ENCODE measurements at regions not wholly inside any gene's neighbourhood (a gene's known extent, or its start where the extent isn't known, plus 50 kb on each side); places are given as distances from the start of the nearest gene placed in this dataset.

DNA sequence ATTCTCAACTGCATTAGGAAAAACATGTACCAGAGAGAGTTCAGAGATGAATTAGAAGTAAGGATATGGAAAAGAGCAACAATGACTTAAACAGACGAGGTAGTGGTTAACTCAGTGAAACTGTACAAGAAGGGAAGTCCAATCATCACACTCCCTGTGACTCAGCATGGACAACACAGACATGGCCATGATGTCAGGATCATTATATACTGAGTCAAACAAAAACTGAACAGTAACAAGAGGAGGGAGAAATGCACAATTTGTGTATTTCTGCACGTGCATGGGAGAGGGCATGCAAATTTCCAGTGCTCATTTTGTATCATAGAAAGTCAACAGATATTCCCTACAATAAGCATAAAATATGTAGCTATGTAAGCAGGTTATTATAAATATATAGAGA is 1037.8 kb downstream of the BCL11B start:
- DNase-seq (ENCODE audit: low spot score) = no peak

- no peak for DNase-seq (ENCODE audit: low spot score)
Observed at GRCh38 chr14:98236314-98236713, 1035.7 kb downstream of the BCL11B start.

GRCh38 chr14:98237939-98238338 is 1034.1 kb downstream of the BCL11B start:
- no peak for DNase-seq (ENCODE audit: low spot score)

DNA sequence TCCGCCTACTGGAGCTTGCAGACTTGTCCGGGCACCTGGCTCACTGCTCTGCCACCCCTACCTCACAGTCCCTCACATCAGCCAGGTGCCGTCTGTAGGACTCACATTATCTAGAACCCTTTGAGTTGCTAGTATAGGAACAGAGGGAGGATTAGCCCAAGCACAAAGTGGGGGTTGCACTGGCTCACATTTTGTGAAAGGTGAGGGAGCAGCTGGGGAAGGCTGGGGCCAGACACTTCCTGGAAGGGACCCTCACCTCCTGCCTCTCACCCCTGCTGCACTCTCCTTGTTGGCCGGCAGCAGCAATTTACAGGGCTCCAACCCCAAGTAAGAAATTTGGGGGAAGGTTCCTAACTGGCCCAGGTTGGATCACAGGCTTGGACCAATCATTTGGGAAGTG is 1031.6 kb downstream of the BCL11B start:
- no peak for DNase-seq (ENCODE audit: low spot score)

DNA sequence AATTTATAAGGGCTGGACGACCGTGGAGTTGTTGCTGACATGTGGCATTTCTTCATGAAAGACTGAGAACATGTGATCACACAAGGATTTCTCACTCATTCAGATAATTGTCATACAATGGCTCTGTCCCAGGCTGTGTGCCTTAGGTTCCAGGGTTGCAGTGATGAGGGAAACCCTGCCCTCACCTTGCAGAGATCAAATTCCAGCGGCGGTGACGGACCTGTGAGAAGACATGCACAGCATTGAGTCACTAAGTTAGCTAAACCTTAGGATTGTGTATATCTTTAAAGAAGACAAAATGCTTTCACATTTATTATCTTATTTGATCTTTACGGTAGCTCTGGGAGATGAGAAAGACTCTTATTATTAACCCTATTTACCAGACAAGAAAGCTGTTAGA is 1029.1 kb downstream of the BCL11B start:
- DNase-seq (ENCODE audit: low spot score) = no peak

DNA sequence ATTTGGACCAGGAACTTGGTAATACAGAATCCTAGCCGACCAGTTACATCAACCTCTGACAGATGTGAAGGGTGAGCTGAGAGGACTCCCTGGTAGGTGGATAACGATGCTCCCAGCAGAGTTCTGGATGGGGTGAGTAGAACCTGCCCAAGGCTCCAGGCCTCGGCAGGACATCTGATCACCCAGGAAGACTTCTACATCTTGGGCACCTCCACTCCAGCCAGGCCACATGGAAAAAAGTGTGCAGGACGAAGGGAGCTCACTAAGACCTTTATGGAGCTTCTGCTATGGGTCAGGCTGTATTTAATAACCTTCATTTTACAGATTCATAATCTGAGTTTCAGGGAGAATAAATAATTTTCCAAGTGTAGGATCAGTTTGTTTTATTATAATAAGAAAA is 1028.7 kb downstream of the BCL11B start:
- no peak for DNase-seq (ENCODE audit: low spot score)

DNA sequence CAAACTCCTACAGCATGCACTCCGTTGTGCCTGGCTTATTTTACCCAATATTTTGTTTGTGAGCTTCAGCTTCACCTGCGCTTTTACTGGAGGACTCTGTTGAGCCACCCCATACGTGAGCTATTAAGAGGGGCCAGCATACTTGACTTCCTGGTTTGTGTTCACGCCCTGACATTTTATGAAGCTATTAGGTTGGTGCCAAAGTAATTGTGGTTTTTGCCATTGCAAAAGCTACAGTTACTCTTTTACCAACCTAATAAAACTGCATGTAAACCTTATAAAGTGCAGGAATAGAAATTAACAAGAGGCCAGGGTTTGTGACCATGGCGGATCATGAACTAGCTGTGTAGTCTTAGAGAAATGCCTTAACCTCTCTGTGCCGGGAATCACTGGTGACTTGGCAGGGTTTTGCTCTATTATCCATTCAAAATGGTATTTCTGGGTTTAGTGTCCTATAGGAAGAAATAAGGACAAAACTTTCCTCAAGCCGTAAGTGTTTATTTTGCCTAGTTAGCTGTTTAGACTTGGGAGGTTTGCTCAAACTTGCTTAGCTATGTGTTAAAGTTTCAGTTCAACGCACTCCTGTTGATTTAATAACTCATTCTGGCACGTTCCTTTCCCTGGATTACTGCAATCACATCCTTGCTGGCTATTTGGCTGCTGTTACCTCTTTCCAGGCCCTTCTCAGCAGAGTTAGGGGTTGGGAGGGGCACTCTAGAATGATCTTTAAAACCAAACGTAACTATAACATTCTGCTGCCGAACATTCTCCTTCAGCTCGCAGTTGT is 1027.6 kb downstream of the BCL11B start:
- DNase-seq (ENCODE audit: low spot score) = no peak

DNA sequence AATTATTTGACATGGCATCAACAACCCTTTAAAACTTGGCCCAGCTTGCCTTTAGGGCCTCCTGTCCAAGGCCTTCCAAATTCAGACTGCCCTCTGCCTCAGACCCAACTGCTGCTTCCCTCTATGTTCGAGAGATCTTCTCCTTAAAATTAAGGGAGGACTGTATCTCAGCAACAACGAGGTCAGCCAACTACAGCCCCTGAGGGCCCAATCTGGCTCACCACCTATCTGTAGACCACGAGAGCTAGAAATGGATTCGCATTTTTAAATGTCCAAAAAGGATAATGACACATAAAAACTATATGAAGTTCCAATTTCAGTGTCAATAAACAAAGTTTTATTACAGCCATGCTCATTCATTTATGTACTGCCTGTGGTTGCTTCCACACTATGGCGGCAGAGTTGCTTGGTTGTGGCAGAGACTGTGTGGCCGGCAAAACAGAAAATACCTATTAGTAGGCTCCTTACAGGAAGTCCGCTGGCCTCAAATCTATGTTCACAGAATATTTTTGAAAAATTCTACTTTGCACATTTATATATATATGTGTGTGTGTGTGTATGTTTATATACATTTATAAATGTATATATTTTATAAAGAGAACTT is 1026.9 kb downstream of the BCL11B start:
- DNase-seq (ENCODE audit: low spot score) = no peak

DNA sequence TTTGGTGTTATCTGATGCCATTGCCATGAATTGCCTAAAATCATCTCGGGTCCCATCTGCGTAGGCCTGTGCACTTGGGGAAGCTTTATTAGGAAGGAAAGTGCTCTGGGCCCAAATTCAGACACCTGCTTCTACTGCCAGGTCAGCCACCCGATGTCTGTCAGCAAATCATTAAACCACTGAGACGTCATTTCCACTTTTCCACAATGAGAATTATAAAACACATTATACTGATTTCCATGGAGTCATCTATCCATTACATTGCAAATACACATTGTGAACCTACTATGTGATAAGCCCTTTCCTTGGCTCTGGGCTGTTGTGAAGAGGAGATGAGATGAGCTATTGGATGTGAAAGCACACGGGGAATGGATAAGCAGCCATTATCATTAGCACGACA is 1022.9 kb downstream of the BCL11B start:
- DNase-seq (ENCODE audit: low spot score) = no peak

DNA sequence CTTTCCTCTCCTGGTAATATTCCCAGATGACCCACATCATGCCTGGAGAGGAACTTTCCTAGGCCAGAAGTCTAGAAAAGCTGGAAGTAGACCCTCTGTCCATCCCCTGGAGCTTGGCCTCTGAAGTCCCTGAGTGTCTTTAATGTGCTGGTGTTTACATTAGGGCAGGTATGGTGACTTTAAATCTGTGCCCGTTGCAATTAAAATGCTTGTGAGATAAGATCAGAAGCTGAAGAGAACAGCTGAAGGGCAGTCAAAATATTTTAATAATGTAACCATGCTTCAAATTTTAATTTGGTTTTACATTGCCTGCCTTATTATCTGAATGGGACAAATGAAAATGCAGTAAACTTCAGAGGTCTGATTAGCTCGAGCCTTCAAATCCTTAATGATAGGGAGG is 1022.5 kb downstream of the BCL11B start:
- no peak for DNase-seq (ENCODE audit: low spot score)

- no peak for DNase-seq (ENCODE audit: low spot score)
Observed at GRCh38 chr14:98252820-98253219, 1019.2 kb downstream of the BCL11B start.

DNA sequence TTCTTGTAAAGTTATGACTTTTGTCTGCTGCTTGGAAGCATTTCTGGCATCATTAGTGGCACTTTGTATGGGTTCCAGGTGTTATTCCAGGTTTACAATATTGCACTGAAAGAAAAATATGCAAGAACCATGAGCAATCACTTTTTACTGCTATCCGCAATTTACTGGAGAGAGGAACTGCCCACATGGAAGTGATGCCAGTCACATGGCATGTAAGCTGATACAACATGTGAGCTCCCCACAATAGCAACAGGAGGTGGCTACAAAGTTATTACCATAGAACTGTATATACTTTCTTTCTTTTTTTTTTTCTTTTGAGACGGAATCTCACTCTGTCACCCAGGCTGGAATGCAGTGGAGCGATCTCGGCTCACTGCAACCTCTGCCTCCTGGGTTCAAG is 1012.1 kb downstream of the BCL11B start:
- DNase-seq (ENCODE audit: low spot score) = no peak

DNA sequence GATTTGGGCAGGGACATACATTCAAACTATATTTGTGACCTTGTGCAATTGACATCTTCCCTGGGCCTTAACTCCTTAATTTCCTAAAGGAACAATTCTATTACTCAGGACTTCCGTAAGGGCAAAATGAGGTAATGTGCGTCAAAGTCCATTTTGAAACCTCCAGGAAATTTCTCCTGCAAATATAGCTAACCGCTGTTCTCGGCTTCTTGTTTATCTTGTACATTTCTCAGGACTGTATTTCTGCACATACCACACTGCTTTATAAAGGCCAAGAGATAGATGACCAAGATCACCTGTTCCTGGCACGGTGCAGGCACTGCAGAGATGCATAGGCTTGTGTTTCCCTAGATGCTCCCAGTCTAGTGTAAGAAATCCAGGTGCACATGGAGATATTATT is 1009.4 kb downstream of the BCL11B start:
- DNase-seq (ENCODE audit: low spot score) = no peak

- no peak for DNase-seq (ENCODE audit: low spot score)
Observed at GRCh38 chr14:98269533-98269932, 1002.5 kb downstream of the BCL11B start.

- DNase-seq (ENCODE audit: low spot score) = no peak
Observed at GRCh38 chr14:98270201-98270600, 1001.8 kb downstream of the BCL11B start.

GRCh38 chr14:98274596-98274995 is 997.4 kb downstream of the BCL11B start:
- no peak for DNase-seq (ENCODE audit: low spot score)

- DNase-seq (ENCODE audit: low spot score) = no peak
Observed at GRCh38 chr14:98278800-98279199, 993.2 kb downstream of the BCL11B start.

DNA sequence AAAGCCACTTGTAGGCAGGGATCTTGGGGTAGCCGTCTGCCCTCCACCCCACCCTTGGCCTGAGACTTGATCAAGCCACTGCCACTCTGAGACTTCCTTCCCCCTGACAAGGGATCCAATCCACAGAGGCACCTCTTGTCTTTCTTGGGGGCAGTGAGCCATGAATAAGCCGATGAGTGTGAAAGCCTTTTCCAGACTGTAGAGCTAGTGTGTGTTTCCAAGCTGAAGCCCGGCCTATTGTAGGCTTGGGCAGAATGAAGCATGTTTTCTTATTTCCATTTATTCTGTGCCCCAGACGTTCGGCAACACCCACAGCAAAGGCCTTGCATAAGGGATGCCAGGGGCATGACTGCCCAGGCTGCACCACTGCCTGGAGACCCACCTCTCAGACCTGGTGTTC is 991.6 kb downstream of the BCL11B start:
- DNase-seq (ENCODE audit: low spot score) = no peak

DNA sequence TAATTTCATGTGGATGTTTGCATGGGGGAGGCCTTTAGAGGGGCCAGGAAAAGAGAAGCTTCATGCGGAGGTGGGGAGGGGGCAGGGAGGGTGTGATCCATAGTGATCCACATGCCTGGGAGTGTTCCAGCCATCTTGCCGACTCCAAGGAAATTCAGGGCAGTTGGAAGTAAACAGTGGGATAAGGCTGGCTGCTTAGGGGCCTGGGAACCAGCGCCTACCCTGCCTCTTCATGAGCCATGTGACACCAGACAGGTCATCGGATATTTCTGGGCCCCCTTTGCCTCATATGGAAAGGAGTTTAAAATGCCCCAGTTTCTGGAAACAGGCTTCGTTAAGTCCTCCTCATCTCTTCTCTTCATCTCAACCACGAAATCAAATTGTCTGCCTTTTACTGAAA is 983.2 kb downstream of the BCL11B start:
- no peak for DNase-seq (ENCODE audit: low spot score)

DNA sequence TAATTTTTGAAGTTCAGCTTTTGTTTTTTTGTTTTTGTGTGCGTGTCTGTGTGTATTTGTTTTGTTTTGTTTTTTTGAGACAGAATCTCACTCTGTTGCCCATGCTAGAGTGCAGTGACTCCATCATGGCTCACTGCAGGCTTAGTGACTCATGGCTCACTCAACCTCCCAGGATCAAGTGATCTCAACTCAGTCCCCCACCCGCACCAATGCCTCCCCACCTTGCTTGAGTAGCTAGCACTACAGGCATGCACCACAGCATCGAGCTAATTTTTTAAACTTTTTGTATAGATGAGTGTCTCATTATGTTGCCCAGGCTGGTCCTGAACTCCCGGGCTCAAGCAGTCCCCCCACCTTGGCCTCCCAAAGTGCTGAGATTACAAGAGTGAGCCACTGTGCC is 981.4 kb downstream of the BCL11B start:
- no peak for DNase-seq (ENCODE audit: low spot score)

- no peak for DNase-seq (ENCODE audit: low spot score)
Observed at GRCh38 chr14:98292191-98292590, 979.8 kb downstream of the BCL11B start.

GRCh38 chr14:98293576-98293975 is 978.4 kb downstream of the BCL11B start:
- DNase-seq (ENCODE audit: low spot score) = no peak

- DNase-seq (ENCODE audit: low spot score) = no peak
Observed at GRCh38 chr14:98296895-98297294, 975.1 kb downstream of the BCL11B start.

GRCh38 chr14:98297567-98297966 is 974.4 kb downstream of the BCL11B start:
- DNase-seq (ENCODE audit: low spot score) = no peak
